Stomach smooth muscle (tissue), 2 donors: ENCODE measurements at regions not wholly inside any gene's neighbourhood (a gene's known extent, or its start where the extent isn't known, plus 50 kb on each side); places are given as distances from the start of the nearest gene placed in this dataset.

Experiments
- H3K27ac ChIP-seq: one replicate; pipeline ENCODE4 v1.7.0; 2013; ENCODE audit warnings: mild to moderate bottlenecking, low read length, inconsistent platforms
- H3K27me3 ChIP-seq, 2 donors: one replicate each; pipeline ENCODE4 v1.7.0; 2013; ENCODE audit warnings: low read length in 2 of 2; ENCODE audit not compliant: insufficient read depth in 2 of 2, control insufficient read depth in 1 of 2
- H3K36me3 ChIP-seq, 2 donors: one replicate each; pipeline ENCODE4 v1.7.0; 2013; ENCODE audit warnings: low read length in 2 of 2; ENCODE audit not compliant: control insufficient read depth in 2 of 2, insufficient read depth in 2 of 2
- H3K4me1 ChIP-seq: one replicate; pipeline ENCODE4 v1.7.0; 2013; ENCODE audit warnings: low read length; ENCODE audit not compliant: control insufficient read depth, insufficient read depth
- H3K4me3 ChIP-seq, 2 donors: one replicate each; pipeline ENCODE4 v1.7.0; 2013; ENCODE audit warnings: low read length in 2 of 2
- H3K9ac ChIP-seq, 2 donors: one replicate each; pipeline ENCODE4 v1.7.0; 2013; ENCODE audit warnings: low read length in 2 of 2, mild to moderate bottlenecking in 1 of 2
- H3K9me3 ChIP-seq, 2 donors: one replicate each; pipeline ENCODE4 v1.7.0; 2013; ENCODE audit warnings: low read length in 2 of 2; ENCODE audit not compliant: control insufficient read depth in 2 of 2
- donor health status: healthy.
- donor health status: Pancreatic carcinoma.

GRCh38 chr3:187903697-187904096, 158.4 kb upstream of the BCL6 start:
- Histone ChIP-seq H3K4me3 (no peak overlapping the region), H3K27ac (no peak overlapping the region), H3K9me3 (peaks cover 0 to 3% of the 10 kb centered on the region in 2 donors), H3K9ac (no peak overlapping the region), H3K4me1 (no peaks in the 10 kb centered on the region), H3K27me3 (no peaks in the 10 kb centered on the region), H3K36me3 (no peaks in the 10 kb centered on the region)

GRCh38 chr3:187906416-187906815, 161.1 kb upstream of the BCL6 start:
- no peak overlapping the region for H3K4me3 ChIP-seq
- no peaks in the 10 kb centered on the region for H3K27me3 ChIP-seq
- H3K9ac ChIP-seq: no peak overlapping the region
- peaks cover 0 to 3% of the 10 kb centered on the region in 2 donors for H3K9me3 ChIP-seq
- no peaks in the 10 kb centered on the region for H3K36me3 ChIP-seq
- peaks cover 3% of the 10 kb centered on the region for H3K4me1 ChIP-seq
- no peak overlapping the region for H3K27ac ChIP-seq

GRCh38 chr3:187906920-187907319, 161.7 kb upstream of the BCL6 start:
- H3K36me3 ChIP-seq: no peaks in the 10 kb centered on the region
- no peak overlapping the region for H3K27ac ChIP-seq
- no peak overlapping the region for H3K9ac ChIP-seq
- no peaks in the 10 kb centered on the region for H3K27me3 ChIP-seq
- H3K9me3 ChIP-seq: peaks cover 0 to 3% of the 10 kb centered on the region in 2 donors
- peaks cover 3% of the 10 kb centered on the region for H3K4me1 ChIP-seq
- H3K4me3 ChIP-seq: no peak overlapping the region

- Histone ChIP-seq H3K4me3 (no peak overlapping the region), H3K36me3 (no peaks in the 10 kb centered on the region), H3K27ac (no peak overlapping the region), H3K9me3 (no peaks in the 10 kb centered on the region), H3K27me3 (no peaks in the 10 kb centered on the region), H3K9ac (no peak overlapping the region), H3K4me1 (peaks cover 6% of the 10 kb centered on the region)
These were observed 164.6 kb upstream of the BCL6 start for GRCh38 chr3:187909866-187910265.

- H3K4me1 ChIP-seq: peaks cover 12% of the 10 kb centered on the region
These were observed 166.7 kb upstream of the BCL6 start for GRCh38 chr3:187912007-187912406.

GRCh38 chr3:187913617-187914033, 168.4 kb upstream of the BCL6 start:
- Histone ChIP-seq H3K36me3 (no peaks in the 10 kb centered on the region), H3K9ac (no peak overlapping the region), H3K27ac (peak overlapping the region; percentile 37), H3K4me3 (no peak overlapping the region), H3K27me3 (no peaks in the 10 kb centered on the region), H3K4me1 (peaks cover 12% of the 10 kb centered on the region), H3K9me3 (no peaks in the 10 kb centered on the region)

More at GRCh38 chr3:187912007-187912406, 166.7 kb upstream of the BCL6 start:
- H3K27ac ChIP-seq: no peak overlapping the region
- H3K9ac ChIP-seq: no peak overlapping the region
- no peaks in the 10 kb centered on the region for H3K27me3 ChIP-seq
- no peak overlapping the region for H3K4me3 ChIP-seq
- H3K36me3 ChIP-seq: no peaks in the 10 kb centered on the region
- no peaks in the 10 kb centered on the region for H3K9me3 ChIP-seq

- Histone ChIP-seq H3K4me1 (peaks cover 12% of the 10 kb centered on the region), H3K36me3 (no peaks in the 10 kb centered on the region), H3K9ac (peak overlapping the region in 1 of 2 donors; percentile 4), H3K27ac (peak overlapping the region; percentile 37), H3K27me3 (no peaks in the 10 kb centered on the region), H3K4me3 (no peak overlapping the region), H3K9me3 (no peaks in the 10 kb centered on the region)
These were observed 169.0 kb upstream of the BCL6 start for GRCh38 chr3:187914231-187914630.

- Histone ChIP-seq H3K9me3 (no peaks in the 10 kb centered on the region), H3K27ac (no peak overlapping the region), H3K4me1 (peaks cover 10% of the 10 kb centered on the region)
These were observed 170.8 kb upstream of the BCL6 start for GRCh38 chr3:187916072-187916471.

GRCh38 chr3:187918081-187918644, 172.9 kb upstream of the BCL6 start:
- no peaks in the 10 kb centered on the region for H3K36me3 ChIP-seq
- no peaks in the 10 kb centered on the region for H3K9me3 ChIP-seq
- H3K9ac ChIP-seq: no peak overlapping the region
- H3K4me1 ChIP-seq: peaks cover 10% of the 10 kb centered on the region
- no peak overlapping the region for H3K4me3 ChIP-seq
- H3K27ac ChIP-seq: no peak overlapping the region
- H3K27me3 ChIP-seq: no peaks in the 10 kb centered on the region

More at GRCh38 chr3:187916072-187916471, 170.8 kb upstream of the BCL6 start:
- H3K27me3 ChIP-seq: no peaks in the 10 kb centered on the region
- H3K9ac ChIP-seq: no peak overlapping the region
- no peak overlapping the region for H3K4me3 ChIP-seq
- no peaks in the 10 kb centered on the region for H3K36me3 ChIP-seq

GRCh38 chr3:187919048-187919447, 173.8 kb upstream of the BCL6 start:
- H3K36me3 ChIP-seq: no peaks in the 10 kb centered on the region
- no peak overlapping the region for H3K9ac ChIP-seq
- no peaks in the 10 kb centered on the region for H3K27me3 ChIP-seq
- no peak overlapping the region for H3K27ac ChIP-seq
- H3K9me3 ChIP-seq: no peaks in the 10 kb centered on the region
- H3K4me3 ChIP-seq: no peak overlapping the region
- peaks cover 10% of the 10 kb centered on the region for H3K4me1 ChIP-seq

- peaks cover 10% of the 10 kb centered on the region for H3K4me1 ChIP-seq
- H3K27ac ChIP-seq: no peak overlapping the region
- no peaks in the 10 kb centered on the region for H3K36me3 ChIP-seq
- H3K9ac ChIP-seq: no peak overlapping the region
- H3K4me3 ChIP-seq: no peak overlapping the region
- no peaks in the 10 kb centered on the region for H3K27me3 ChIP-seq
- H3K9me3 ChIP-seq: no peaks in the 10 kb centered on the region
These were observed 174.3 kb upstream of the BCL6 start for GRCh38 chr3:187919544-187919943.
